ENCODE measurements at regions not wholly inside any gene's neighbourhood (a gene's known extent, or its start where the extent isn't known, plus 50 kb on each side); places are given as distances from the start of the nearest gene placed in this dataset.

GRCh38 chr12:74412606-74413230, 124.9 kb upstream of the ATXN7L3B start:
- peak in 1 of 2 experiments; percentile 10 for DNase-seq

GRCh38 chr12:74415633-74416032, 122.0 kb upstream of the ATXN7L3B start:
- DNase-seq, result no peak

GRCh38 chr12:74418573-74418972, 119.1 kb upstream of the ATXN7L3B start:
- no peak for DNase-seq

- DNase-seq, result no peak
These were observed 112.9 kb upstream of the ATXN7L3B start for GRCh38 chr12:74424778-74425177.

- no peak for DNase-seq
These were observed 111.5 kb upstream of the ATXN7L3B start for GRCh38 chr12:74426091-74426490.

- no peak for DNase-seq
These were observed 108.1 kb upstream of the ATXN7L3B start for GRCh38 chr12:74429535-74429934.

- no peak for DNase-seq
These were observed 105.8 kb upstream of the ATXN7L3B start for GRCh38 chr12:74431801-74432200.

- DNase-seq, result no peak
These were observed 97.2 kb upstream of the ATXN7L3B start for GRCh38 chr12:74440469-74440868.

- DNase-seq, result no peak
These were observed 95.8 kb upstream of the ATXN7L3B start for GRCh38 chr12:74441872-74442271.

- DNase-seq, result no peak
These were observed 91.2 kb upstream of the ATXN7L3B start for GRCh38 chr12:74446466-74446865.

- DNase-seq, result no peak
These were observed 87.8 kb upstream of the ATXN7L3B start for GRCh38 chr12:74449872-74450271.

GRCh38 chr12:74454109-74454508, 83.5 kb upstream of the ATXN7L3B start:
- DNase-seq, result no peak

- no peak for DNase-seq
These were observed 82.2 kb upstream of the ATXN7L3B start for GRCh38 chr12:74455429-74455828.

- DNase-seq, result no peak
These were observed 81.2 kb upstream of the ATXN7L3B start for GRCh38 chr12:74456431-74456830.

- DNase-seq, result no peak
These were observed 69.2 kb upstream of the ATXN7L3B start for GRCh38 chr12:74468401-74468800.

GRCh38 chr12:74476234-74476633, 61.4 kb upstream of the ATXN7L3B start:
- DNase-seq, result no peak

- no peak for DNase-seq
These were observed 56.6 kb upstream of the ATXN7L3B start for GRCh38 chr12:74481078-74481477.

GRCh38 chr12:74482115-74482514, 55.5 kb upstream of the ATXN7L3B start:
- no peak for DNase-seq

GRCh38 chr12:74483057-74483456, 54.6 kb upstream of the ATXN7L3B start:
- no peak for DNase-seq

Data from NCI-H1930 (cell line).